ENCODE measurements at regions not wholly inside any gene's neighbourhood (a gene's known extent, or its start where the extent isn't known, plus 50 kb on each side); places are given as distances from the start of the nearest gene placed in this dataset.

DNA sequence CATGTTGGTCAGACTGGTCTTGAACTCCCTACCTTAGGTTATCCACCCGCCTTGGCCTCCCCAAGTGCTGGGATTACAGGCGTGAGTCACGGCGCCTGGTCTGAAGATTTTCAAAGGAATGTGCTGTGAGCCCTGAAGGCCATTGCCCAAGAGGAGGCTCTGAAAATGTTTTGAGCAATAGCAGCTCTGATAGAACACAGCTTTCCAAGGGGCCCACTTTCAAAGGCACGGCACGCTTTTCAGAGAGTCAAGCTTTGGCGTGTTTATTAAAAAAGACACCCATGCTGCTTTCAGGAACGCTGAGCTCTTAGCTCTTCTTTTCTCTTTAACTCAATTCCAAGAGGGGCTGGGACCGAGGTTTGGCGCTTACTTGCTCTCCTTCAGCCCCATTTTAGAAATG, 73.8 kb upstream of the CDON start:
- no peak for DNase-seq (ENCODE audit: insufficient read length, low spot score, missing footprints)
- Histone ChIP-seq H3K27me3 (ENCODE audit: insufficient read depth, low read length) (peaks cover 56% of the 10 kb centered on the region), H3K4me1 (ENCODE audit: insufficient read depth, low read length) (peaks cover 11% of the 10 kb centered on the region), H3K27ac (ENCODE audit: low read depth, low read length) (no peak overlapping the region), H2AFZ (ENCODE audit: low read length) (no peak overlapping the region), H3K79me2 (ENCODE audit: insufficient read depth, low read length) (no peaks in the 10 kb centered on the region), H3K36me3 (ENCODE audit: insufficient read depth, low read length) (no peaks in the 10 kb centered on the region), H3K4me2 (ENCODE audit: insufficient read depth, low read length) (no peak overlapping the region), H3K9me3 (ENCODE audit: low read depth, low read length) (no peaks in the 10 kb centered on the region), H3K4me3 (ENCODE audit: insufficient read depth, low read length) (no peak overlapping the region), H4K20me1 (ENCODE audit: insufficient read depth, low read length) (no peaks in the 10 kb centered on the region)
- TF ChIP-seq, protein P1, sequence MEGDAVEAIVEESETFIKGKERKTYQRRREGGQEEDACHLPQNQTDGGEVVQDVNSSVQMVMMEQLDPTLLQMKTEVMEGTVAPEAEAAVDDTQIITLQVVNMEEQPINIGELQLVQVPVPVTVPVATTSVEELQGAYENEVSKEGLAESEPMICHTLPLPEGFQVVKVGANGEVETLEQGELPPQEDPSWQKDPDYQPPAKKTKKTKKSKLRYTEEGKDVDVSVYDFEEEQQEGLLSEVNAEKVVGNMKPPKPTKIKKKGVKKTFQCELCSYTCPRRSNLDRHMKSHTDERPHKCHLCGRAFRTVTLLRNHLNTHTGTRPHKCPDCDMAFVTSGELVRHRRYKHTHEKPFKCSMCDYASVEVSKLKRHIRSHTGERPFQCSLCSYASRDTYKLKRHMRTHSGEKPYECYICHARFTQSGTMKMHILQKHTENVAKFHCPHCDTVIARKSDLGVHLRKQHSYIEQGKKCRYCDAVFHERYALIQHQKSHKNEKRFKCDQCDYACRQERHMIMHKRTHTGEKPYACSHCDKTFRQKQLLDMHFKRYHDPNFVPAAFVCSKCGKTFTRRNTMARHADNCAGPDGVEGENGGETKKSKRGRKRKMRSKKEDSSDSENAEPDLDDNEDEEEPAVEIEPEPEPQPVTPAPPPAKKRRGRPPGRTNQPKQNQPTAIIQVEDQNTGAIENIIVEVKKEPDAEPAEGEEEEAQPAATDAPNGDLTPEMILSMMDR (IDR thresholded peaks at IDR 0.05; ENCODE audit: extremely low read depth, low read depth, low read length): no peak

DNA sequence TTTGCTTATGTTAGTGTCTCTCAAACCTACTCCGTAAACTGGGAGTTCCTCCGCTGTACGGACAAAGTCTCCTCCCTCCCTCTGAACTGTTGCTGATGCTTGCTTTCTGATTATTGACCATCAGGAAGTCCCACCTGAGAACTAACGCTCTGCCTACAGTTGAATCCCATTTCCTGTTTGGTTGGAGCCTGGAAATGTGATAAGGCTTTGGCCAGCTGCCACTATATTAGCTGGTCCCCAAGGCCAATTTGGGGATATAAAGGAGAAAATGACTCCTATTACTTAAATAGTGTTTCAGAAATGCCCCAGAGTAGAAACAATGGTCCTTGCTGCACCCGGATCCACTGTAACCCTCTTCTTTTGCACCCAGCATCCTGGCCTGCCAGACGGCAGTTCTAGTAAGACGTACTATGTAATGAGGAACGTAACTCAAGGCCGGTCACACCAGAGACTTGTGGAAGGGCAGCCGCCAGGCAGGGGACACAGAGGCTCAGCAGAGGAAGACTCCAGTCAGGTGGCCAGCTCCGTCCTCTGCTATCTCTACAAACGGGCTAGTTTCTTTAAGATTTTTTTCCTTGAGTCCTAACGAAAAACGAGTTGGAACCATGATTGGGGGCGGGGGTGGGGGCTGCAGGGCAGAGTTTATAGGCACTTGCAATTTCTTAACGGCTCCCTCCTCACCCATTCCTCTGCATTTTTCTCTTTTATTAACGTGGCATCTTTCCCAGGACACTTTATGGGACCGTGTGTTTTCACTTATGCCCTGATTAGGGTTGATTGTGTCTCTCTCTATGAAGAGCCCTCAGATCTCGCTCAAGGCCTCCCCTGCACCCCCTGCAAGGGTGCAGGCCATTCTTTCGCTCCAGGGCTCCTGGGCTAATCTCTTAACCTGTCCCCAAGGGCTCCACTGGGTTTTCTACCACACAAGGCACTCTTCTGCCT, 72.8 kb upstream of the CDON start:
- Histone ChIP-seq H3K27me3 (ENCODE audit: insufficient read depth, low read length) (peaks cover 52% of the 10 kb centered on the region), H3K4me1 (ENCODE audit: insufficient read depth, low read length) (peaks cover 3% of the 10 kb centered on the region), H4K20me1 (ENCODE audit: insufficient read depth, low read length) (no peaks in the 10 kb centered on the region), H3K36me3 (ENCODE audit: insufficient read depth, low read length) (no peaks in the 10 kb centered on the region), H3K4me2 (ENCODE audit: insufficient read depth, low read length) (no peak overlapping the region), H3K27ac (ENCODE audit: low read depth, low read length) (no peak overlapping the region), H3K79me2 (ENCODE audit: insufficient read depth, low read length) (no peaks in the 10 kb centered on the region), H3K9me3 (ENCODE audit: low read depth, low read length) (no peaks in the 10 kb centered on the region), H2AFZ (ENCODE audit: low read length) (no peak overlapping the region), H3K4me3 (ENCODE audit: insufficient read depth, low read length) (no peak overlapping the region)
- DNase-seq (ENCODE audit: insufficient read length, low spot score, missing footprints): no peak
- TF ChIP-seq, protein P1 (IDR thresholded peaks at IDR 0.05; ENCODE audit: extremely low read depth, low read depth, low read length): no peak

DNA sequence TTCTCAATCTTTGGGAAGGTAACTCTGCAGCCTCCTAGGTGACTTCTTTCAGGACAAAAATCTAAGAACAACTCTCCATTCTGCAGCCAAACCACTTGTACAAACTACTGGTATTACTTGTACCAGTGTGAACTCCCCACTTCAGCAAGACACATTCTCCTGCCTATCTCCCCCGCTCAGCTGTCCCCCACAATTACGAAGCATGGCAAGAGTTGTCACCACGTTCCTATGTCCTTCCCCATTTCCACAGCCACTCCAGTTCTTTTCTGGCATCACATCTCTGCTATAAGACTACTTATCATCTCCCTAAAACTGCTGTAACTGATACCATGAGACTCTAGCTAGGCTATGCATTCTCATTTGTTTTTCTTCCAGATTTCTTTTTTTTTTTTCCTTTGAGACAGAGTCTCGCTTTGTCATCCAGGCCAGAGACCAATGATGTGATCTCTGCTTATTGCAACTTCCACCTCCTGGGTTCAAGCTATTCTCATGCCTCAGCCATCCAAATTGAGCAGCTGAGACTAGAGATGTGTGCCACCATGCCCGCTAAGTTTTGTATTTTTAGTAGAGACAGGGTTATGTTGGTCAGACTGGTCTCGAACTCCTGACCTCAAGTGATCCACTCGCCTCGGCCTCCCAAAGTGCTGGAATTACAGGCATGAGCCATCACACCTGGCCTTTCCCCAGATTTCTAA, 71.9 kb upstream of the CDON start:
- Histone ChIP-seq H3K9me3 (ENCODE audit: low read depth, low read length) (no peaks in the 10 kb centered on the region), H3K36me3 (ENCODE audit: insufficient read depth, low read length) (no peaks in the 10 kb centered on the region), H2AFZ (ENCODE audit: low read length) (no peak overlapping the region), H3K4me3 (ENCODE audit: insufficient read depth, low read length) (no peak overlapping the region), H3K27ac (ENCODE audit: low read depth, low read length) (no peak overlapping the region), H3K4me2 (ENCODE audit: insufficient read depth, low read length) (no peak overlapping the region), H4K20me1 (ENCODE audit: insufficient read depth, low read length) (no peaks in the 10 kb centered on the region), H3K79me2 (ENCODE audit: insufficient read depth, low read length) (no peaks in the 10 kb centered on the region), H3K4me1 (ENCODE audit: insufficient read depth, low read length) (peaks cover 2% of the 10 kb centered on the region), H3K27me3 (ENCODE audit: insufficient read depth, low read length) (peaks cover 51% of the 10 kb centered on the region)
- no peak for DNase-seq (ENCODE audit: insufficient read length, low spot score, missing footprints)
- TF ChIP-seq, protein P1 (IDR thresholded peaks at IDR 0.05; ENCODE audit: extremely low read depth, low read depth, low read length): no peak

DNA sequence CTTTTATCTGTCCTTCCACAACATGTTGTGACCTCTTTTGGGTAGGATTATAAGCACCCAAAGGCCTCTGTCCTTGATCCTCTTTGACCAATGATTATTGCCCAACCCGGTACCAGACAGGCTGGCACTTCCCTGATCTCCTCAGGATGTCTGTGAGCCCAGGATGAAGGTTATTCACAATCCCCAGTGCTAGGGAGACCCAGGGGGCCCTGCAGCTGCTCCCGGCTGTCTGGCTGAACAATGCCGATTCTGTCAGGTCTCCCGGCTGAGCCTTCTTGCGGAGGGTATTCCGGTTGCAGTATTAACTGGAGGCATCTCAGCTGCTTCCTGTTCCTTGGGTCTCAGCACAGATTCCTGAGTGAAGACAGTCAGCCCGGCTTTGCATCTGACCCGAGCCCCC, 71.2 kb upstream of the CDON start:
- Histone ChIP-seq H2AFZ (ENCODE audit: low read length) (no peak overlapping the region), H3K4me1 (ENCODE audit: insufficient read depth, low read length) (no peaks in the 10 kb centered on the region), H3K4me2 (ENCODE audit: insufficient read depth, low read length) (no peak overlapping the region), H3K4me3 (ENCODE audit: insufficient read depth, low read length) (no peak overlapping the region), H4K20me1 (ENCODE audit: insufficient read depth, low read length) (no peaks in the 10 kb centered on the region), H3K9me3 (ENCODE audit: low read depth, low read length) (no peaks in the 10 kb centered on the region), H3K79me2 (ENCODE audit: insufficient read depth, low read length) (no peaks in the 10 kb centered on the region), H3K27ac (ENCODE audit: low read depth, low read length) (no peak overlapping the region), H3K27me3 (ENCODE audit: insufficient read depth, low read length) (peaks cover 49% of the 10 kb centered on the region), H3K36me3 (ENCODE audit: insufficient read depth, low read length) (no peaks in the 10 kb centered on the region)
- no peak for DNase-seq (ENCODE audit: insufficient read length, low spot score, missing footprints)
- TF ChIP-seq, protein P1 (IDR thresholded peaks at IDR 0.05; ENCODE audit: extremely low read depth, low read depth, low read length): no peak

All from osteoblast (primary cell).